H7 (cell line): ENCODE measurements at regions not wholly inside any gene's neighbourhood (a gene's known extent, or its start where the extent isn't known, plus 50 kb on each side); places are given as distances from the start of the nearest gene placed in this dataset.

ENCODE experiments used
- DNase-seq: peaks from one replicate; pipeline ENCODE4 v3.0.0; 2012
- H3K27me3 ChIP-seq: 2 replicates; pipeline ENCODE4 v1.6.0; 2011; ENCODE audit warnings: mild to moderate bottlenecking, low read length; ENCODE audit not compliant: control insufficient read depth, insufficient read depth
- H3K36me3 ChIP-seq: replicated peaks from 2 replicates; pipeline ENCODE4 v1.5.1; 2011; ENCODE audit warnings: low read length; ENCODE audit not compliant: control insufficient read depth, insufficient read depth
- H3K4me3 ChIP-seq: 2 replicates; pipeline ENCODE4 v1.5.1; 2011; ENCODE audit warnings: low read depth, mild to moderate bottlenecking, control low read depth, low read length, moderate library complexity; ENCODE audit not compliant: insufficient read depth

GRCh38 chr3:145798007-145798406, 363.0 kb downstream of the PLOD2 start:
- H3K36me3 ChIP-seq: no peaks in the 10 kb centered on the region
- no peaks in the 10 kb centered on the region for H3K27me3 ChIP-seq
- no peak overlapping the region for H3K4me3 ChIP-seq
- no peak for DNase-seq

DNA sequence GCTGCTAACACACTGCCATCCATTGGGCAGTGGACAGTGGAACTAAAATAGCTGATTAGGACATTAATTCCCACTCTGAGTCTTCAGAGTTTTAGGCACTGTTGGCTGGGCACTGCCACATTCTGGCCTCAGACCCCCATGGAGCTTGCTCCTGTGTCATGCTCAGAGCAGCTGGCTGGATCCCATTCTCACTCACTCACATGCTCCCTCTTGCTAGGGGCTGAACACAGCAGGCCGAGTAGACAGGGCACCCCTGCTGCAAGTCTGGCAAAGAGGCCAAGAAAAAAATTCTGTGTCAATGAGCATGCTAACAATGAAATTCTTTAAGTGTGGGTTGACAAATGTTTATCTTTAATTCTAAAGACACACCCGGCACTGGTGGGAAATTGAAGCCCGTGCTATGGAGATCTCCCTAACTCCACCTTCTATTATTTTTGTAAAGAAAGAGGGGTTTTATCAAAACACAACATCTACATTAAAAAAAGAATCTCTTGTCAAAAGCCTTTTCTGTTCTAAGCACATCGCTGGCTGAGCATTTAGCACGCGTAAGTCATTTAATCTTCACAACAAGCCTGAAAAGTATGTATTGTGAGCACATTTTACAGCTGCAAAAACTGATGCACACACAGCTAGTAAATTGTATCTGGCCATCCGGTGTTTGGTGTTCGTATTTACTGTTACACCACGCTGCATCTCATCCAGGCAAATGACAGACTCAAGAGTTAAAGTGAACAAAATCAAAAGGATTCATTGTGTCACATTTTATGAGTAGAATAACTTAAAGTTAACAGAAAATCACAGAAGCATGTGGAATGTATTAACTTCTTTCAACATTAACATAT, 362.1 kb downstream of the PLOD2 start:
- H3K36me3 ChIP-seq: no peaks in the 10 kb centered on the region
- H3K4me3 ChIP-seq: no peak overlapping the region
- no peak for DNase-seq
- H3K27me3 ChIP-seq: no peaks in the 10 kb centered on the region

- Histone ChIP-seq H3K36me3 (no peaks in the 10 kb centered on the region), H3K27me3 (no peaks in the 10 kb centered on the region), H3K4me3 (no peak overlapping the region)
- no peak for DNase-seq
Observed at GRCh38 chr3:145801696-145802095, 359.3 kb downstream of the PLOD2 start.

- peak; percentile 24 for DNase-seq
Observed at GRCh38 chr3:145807990-145808389, 353.0 kb downstream of the PLOD2 start.

DNA sequence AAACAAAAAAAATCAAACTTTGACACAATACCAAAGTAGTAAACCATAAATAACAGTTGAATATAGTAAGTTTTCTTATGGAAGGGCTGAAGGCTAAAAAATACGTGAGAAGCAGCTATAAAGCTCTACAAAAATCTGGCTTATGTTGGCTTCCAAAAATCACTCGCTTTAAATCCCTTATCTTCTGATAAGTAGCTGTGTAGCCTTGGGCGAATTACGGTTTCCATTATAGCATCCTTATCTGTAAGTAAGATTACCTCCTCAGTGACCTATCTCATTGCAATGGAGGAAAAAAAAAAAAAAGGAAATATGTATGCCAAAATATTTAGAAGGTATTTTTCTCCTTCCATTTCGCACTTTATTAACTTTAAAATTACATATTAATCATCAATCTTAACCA, 348.6 kb downstream of the PLOD2 start:
- no peak overlapping the region for H3K4me3 ChIP-seq
- H3K36me3 ChIP-seq: no peaks in the 10 kb centered on the region
- no peak for DNase-seq
- H3K27me3 ChIP-seq: no peaks in the 10 kb centered on the region

More at GRCh38 chr3:145807990-145808389, 353.0 kb downstream of the PLOD2 start:
- H3K36me3 ChIP-seq: no peaks in the 10 kb centered on the region
- no peak overlapping the region for H3K4me3 ChIP-seq
- H3K27me3 ChIP-seq: no peaks in the 10 kb centered on the region

DNA sequence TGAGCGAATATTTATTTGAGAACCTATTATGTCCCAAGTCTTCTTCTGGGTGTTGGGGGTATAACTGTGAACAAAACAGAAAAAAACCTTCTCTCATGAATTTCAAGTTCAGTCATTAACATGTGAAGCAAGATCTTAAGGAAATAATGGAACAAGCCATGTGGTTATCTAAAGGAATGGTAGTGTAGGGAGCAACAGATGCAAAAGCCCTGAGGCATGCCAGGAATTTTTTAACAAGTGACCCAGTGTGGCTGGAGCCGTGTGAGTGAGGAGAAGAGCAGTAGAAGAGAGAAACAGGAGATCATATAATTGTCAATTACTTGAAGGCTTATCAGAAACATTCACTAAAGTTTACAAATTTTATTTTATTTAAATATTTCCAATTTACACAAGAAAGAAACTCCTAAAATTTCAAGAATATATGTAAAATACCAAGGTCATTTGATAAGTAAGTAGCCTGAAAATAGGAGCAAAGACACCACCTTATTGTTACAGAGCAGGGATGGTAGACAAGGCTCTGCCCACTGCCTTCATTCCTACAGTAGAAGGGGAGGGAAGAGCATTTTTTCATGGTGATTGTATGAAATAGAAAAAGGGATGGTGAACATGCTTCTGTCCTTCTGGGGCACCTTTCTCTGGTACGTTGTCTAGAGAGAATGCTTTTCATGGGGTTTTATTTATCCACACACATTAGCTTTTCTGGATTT, 345.1 kb downstream of the PLOD2 start:
- Histone ChIP-seq H3K27me3 (no peaks in the 10 kb centered on the region), H3K36me3 (no peaks in the 10 kb centered on the region), H3K4me3 (no peak overlapping the region)
- peak; percentile 25 for DNase-seq

GRCh38 chr3:145817870-145818483, 343.0 kb downstream of the PLOD2 start:
- Histone ChIP-seq H3K27me3 (no peaks in the 10 kb centered on the region), H3K4me3 (no peak overlapping the region), H3K36me3 (no peaks in the 10 kb centered on the region)
- no peak for DNase-seq

GRCh38 chr3:145820170-145820569, 340.8 kb downstream of the PLOD2 start:
- Histone ChIP-seq H3K27me3 (no peaks in the 10 kb centered on the region), H3K36me3 (no peaks in the 10 kb centered on the region), H3K4me3 (no peak overlapping the region)
- DNase-seq: no peak

GRCh38 chr3:145842294-145842902, 318.6 kb downstream of the PLOD2 start:
- no peak for DNase-seq
- Histone ChIP-seq H3K36me3 (no peaks in the 10 kb centered on the region), H3K27me3 (no peaks in the 10 kb centered on the region), H3K4me3 (no peak overlapping the region)

DNA sequence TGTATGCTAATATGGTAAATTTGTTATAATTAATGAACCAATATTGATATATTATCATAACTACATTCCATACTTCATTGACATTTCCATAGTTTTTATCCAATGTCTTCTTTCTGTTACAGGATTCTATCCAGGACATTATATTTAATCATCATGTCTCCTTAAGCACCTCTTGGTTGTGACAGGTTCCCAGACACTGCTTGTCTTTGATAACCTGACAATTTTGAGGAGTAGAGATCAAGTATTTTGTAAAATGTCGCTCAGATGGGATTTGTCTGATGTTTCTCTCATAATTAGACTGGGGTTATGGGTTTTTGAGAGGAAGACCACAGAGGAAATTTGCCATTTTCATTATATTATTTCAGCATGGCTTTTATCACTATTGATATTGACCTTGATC, 317.4 kb downstream of the PLOD2 start:
- DNase-seq: no peak
- Histone ChIP-seq H3K36me3 (no peaks in the 10 kb centered on the region), H3K27me3 (no peaks in the 10 kb centered on the region), H3K4me3 (no peak overlapping the region)

GRCh38 chr3:145849115-145849514, 311.9 kb downstream of the PLOD2 start:
- Histone ChIP-seq H3K4me3 (no peak overlapping the region), H3K36me3 (no peaks in the 10 kb centered on the region), H3K27me3 (no peaks in the 10 kb centered on the region)
- no peak for DNase-seq

DNA sequence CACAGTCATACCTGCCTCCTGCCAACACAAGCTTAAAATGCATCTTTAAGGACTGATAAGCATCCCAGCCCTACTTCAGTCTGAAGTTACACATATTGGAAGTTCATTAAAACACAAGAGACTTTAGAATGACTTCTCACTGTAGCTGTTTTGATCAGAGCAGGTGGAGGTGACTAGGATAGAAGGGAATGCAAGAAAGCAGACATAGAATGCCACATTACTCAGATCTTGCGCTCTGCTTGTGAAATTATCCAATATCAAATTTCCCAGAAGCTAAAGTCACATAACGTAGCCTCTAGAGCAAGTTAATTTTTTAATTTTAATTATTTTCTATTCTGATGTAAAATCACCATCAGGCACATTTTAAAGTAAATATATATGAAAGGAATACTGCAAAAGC, 306.5 kb downstream of the PLOD2 start:
- no peaks in the 10 kb centered on the region for H3K36me3 ChIP-seq
- H3K4me3 ChIP-seq: no peak overlapping the region
- no peaks in the 10 kb centered on the region for H3K27me3 ChIP-seq
- no peak for DNase-seq

GRCh38 chr3:145857956-145858355, 303.0 kb downstream of the PLOD2 start:
- DNase-seq: no peak
- Histone ChIP-seq H3K27me3 (no peaks in the 10 kb centered on the region), H3K4me3 (no peak overlapping the region), H3K36me3 (no peaks in the 10 kb centered on the region)

GRCh38 chr3:145864336-145864735, 296.6 kb downstream of the PLOD2 start:
- peak; percentile 19 for DNase-seq
- Histone ChIP-seq H3K27me3 (no peaks in the 10 kb centered on the region), H3K36me3 (no peaks in the 10 kb centered on the region)

More at GRCh38 chr3:145864336-145864735, 296.6 kb downstream of the PLOD2 start:
- no peak overlapping the region for H3K4me3 ChIP-seq
